OCI-LY3 (cell line): ENCODE measurements at regions not wholly inside any gene's neighbourhood (a gene's known extent, or its start where the extent isn't known, plus 50 kb on each side); places are given as distances from the start of the nearest gene placed in this dataset.

Experiments used
- H2AFZ ChIP-seq: fragments of 200-600, 300-600 bp; shearing (Covaris generic); 2 replicates; pipeline ENCODE4 v1.6.0; 2014; ENCODE audit warnings: antibody characterized with exemption, low read depth, low read length
- H3K27ac ChIP-seq: fragments of 200-600, 300-600 bp; sonication (generic); 2 replicates; pipeline ENCODE4 v1.5.1; 2014; ENCODE audit warnings: mild to moderate bottlenecking, low read length, moderate library complexity, mixed read lengths
- H3K27me3 ChIP-seq: fragments of 200-600, 300-600 bp; sonication (generic); 2 replicates; pipeline ENCODE4 v1.6.1; 2014; ENCODE audit warnings: low read depth, low read length, mixed read lengths
- H3K36me3 ChIP-seq: fragments of 200-600, 300-600 bp; sonication (generic); replicated peaks from 2 replicates; pipeline ENCODE3; 2014; ENCODE audit warnings: low read depth, low read length, mixed read lengths
- H3K4me1 ChIP-seq: fragments of 300-600, 200-600 bp; sonication (generic); 2 replicates; pipeline ENCODE4 v1.6.1; 2014; ENCODE audit warnings: low read length, mixed read lengths
- H3K4me2 ChIP-seq: fragments of 200-600, 300-600 bp; sonication (generic); 2 replicates; pipeline ENCODE4 v1.6.1; 2014; ENCODE audit warnings: low read length, mixed read lengths
- H3K4me3 ChIP-seq: fragments of 300-600, 200-600 bp; sonication (generic); 2 replicates; pipeline ENCODE4 v1.5.1; 2014; ENCODE audit warnings: antibody characterized with exemption, mild to moderate bottlenecking, low read length, moderate library complexity
- H3K79me2 ChIP-seq: fragments of 300-600, 200-600 bp; shearing (Covaris generic); 2 replicates; pipeline ENCODE4 v1.6.1; 2014; ENCODE audit warnings: mild to moderate bottlenecking, low read length, mixed read lengths
- H3K9ac ChIP-seq: fragments of 300-600, 200-600 bp; shearing (Covaris generic); 2 replicates; pipeline ENCODE4 v1.6.0; 2014; ENCODE audit warnings: mild to moderate bottlenecking, low read length, moderate library complexity
- H3K9me3 ChIP-seq: fragments of 200-600, 300-600 bp; shearing (Covaris generic); 2 replicates; pipeline ENCODE4 v1.6.1; 2014; ENCODE audit warnings: low read length, mixed read lengths; ENCODE audit not compliant: insufficient read depth
- H4K20me1 ChIP-seq: fragments of 200-600, 300-600 bp; sonication (generic); 2 replicates; pipeline ENCODE4 v1.6.1; 2016; ENCODE audit warnings: low read length, mixed read lengths; ENCODE audit not compliant: insufficient read depth
- CTCF ChIP-seq: fragments of 200-600, 300-600 bp; sonication (generic); IDR thresholded peaks from 2 replicates; pipeline ENCODE4 v1.5.1; 2014; ENCODE audit warnings: antibody characterized with exemption, low read length, low read depth
- EZH2phosphoT487 ChIP-seq: fragments of 200-600 bp; shearing (Covaris generic); IDR thresholded peaks from 2 replicates; pipeline ENCODE4 v1.6.1; 2018; ENCODE audit warnings: antibody characterized with exemption, mixed run types, low read depth

GRCh38 chr9:126230692-126231091, 95.9 kb upstream of the MVB12B start:
- no peaks in the 10 kb centered on the region for H3K79me2 ChIP-seq
- peaks cover 38% of the 10 kb centered on the region for H3K27me3 ChIP-seq
- no peak overlapping the region for H3K9ac ChIP-seq
- H3K4me3 ChIP-seq = no peak overlapping the region
- no peak overlapping the region for H3K4me2 ChIP-seq
- no peak overlapping the region for H2AFZ ChIP-seq
- no peaks in the 10 kb centered on the region for H4K20me1 ChIP-seq
- no peaks in the 10 kb centered on the region for H3K4me1 ChIP-seq
- no peak overlapping the region for H3K27ac ChIP-seq
- H3K9me3 ChIP-seq = no peaks in the 10 kb centered on the region
- no peaks in the 10 kb centered on the region for H3K36me3 ChIP-seq
- TF ChIP-seq CTCF (no peak), EZH2phosphoT487 (no peak)

GRCh38 chr9:126232461-126232860, 94.2 kb upstream of the MVB12B start:
- H3K9ac ChIP-seq = no peak overlapping the region
- no peak overlapping the region for H2AFZ ChIP-seq
- no peaks in the 10 kb centered on the region for H3K36me3 ChIP-seq
- no peaks in the 10 kb centered on the region for H3K4me1 ChIP-seq
- H4K20me1 ChIP-seq = no peaks in the 10 kb centered on the region
- H3K9me3 ChIP-seq = no peaks in the 10 kb centered on the region
- H3K27ac ChIP-seq = no peak overlapping the region
- H3K4me2 ChIP-seq = no peak overlapping the region
- H3K4me3 ChIP-seq = no peak overlapping the region
- no peak for TF ChIP-seq CTCF
- no peak for TF ChIP-seq EZH2phosphoT487
- no peaks in the 10 kb centered on the region for H3K79me2 ChIP-seq
- H3K27me3 ChIP-seq = peaks cover 26% of the 10 kb centered on the region

GRCh38 chr9:126233175-126233574, 93.5 kb upstream of the MVB12B start:
- Histone ChIP-seq H3K9ac (no peak overlapping the region), H3K27ac (no peak overlapping the region), H3K27me3 (peaks cover 22% of the 10 kb centered on the region), H4K20me1 (no peaks in the 10 kb centered on the region), H3K4me3 (no peak overlapping the region), H2AFZ (no peak overlapping the region), H3K4me2 (no peak overlapping the region), H3K9me3 (no peaks in the 10 kb centered on the region), H3K36me3 (no peaks in the 10 kb centered on the region), H3K79me2 (no peaks in the 10 kb centered on the region), H3K4me1 (no peaks in the 10 kb centered on the region)
- TF ChIP-seq CTCF = no peak
- TF ChIP-seq EZH2phosphoT487 = no peak

GRCh38 chr9:126233913-126234525, 92.6 kb upstream of the MVB12B start:
- Histone ChIP-seq H3K27ac (no peak overlapping the region), H2AFZ (no peak overlapping the region), H3K27me3 (peaks cover 31% of the 10 kb centered on the region), H3K9me3 (no peaks in the 10 kb centered on the region), H4K20me1 (no peaks in the 10 kb centered on the region), H3K36me3 (no peaks in the 10 kb centered on the region), H3K4me3 (no peak overlapping the region), H3K4me2 (no peak overlapping the region), H3K79me2 (no peaks in the 10 kb centered on the region), H3K4me1 (no peaks in the 10 kb centered on the region), H3K9ac (no peak overlapping the region)
- TF ChIP-seq EZH2phosphoT487 = no peak
- TF ChIP-seq CTCF = no peak
